OCI-LY1 (cell line): ENCODE measurements at regions not wholly inside any gene's neighbourhood (a gene's known extent, or its start where the extent isn't known, plus 50 kb on each side); places are given as distances from the start of the nearest gene placed in this dataset.

ENCODE experiments used
- EZH2 ChIP-seq: fragments of 200-600 bp; sonication (generic), shearing (Covaris generic); IDR thresholded peaks from 2 replicates; pipeline ENCODE4 v1.8.0; 2017; ENCODE audit warnings: borderline replicate concordance, mixed run types, mild to moderate bottlenecking, antibody characterized with exemption, low read length, moderate library complexity, mixed read lengths
- TF ChIP-seq, protein P1 (sequence below): fragments of 200-600 bp; sonication (generic), shearing (Covaris generic); IDR thresholded peaks from 2 replicates; pipeline ENCODE4 v1.5.1; 2017; ENCODE audit warnings: mild to moderate bottlenecking, antibody characterized with exemption, low read length, moderate library complexity, mixed read lengths

DNA sequence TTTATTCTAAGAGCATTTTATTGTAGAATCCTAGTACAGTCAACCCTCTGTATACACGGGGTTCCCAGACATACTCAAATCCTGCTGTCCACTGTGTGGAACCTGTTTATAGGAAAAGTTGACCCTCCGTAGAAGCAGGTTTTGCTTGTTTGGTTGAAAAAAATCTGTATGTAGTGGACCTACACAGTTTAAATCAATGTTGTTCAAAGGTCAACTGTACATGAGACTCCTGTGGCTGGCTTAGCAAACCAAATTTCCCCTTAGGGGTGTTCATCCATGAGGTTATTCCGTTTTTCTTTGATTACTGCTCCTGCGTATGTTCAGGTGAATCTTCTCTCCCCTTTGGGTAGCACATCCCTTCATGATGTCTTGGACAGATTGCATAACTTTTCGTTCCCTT, 387.0 kb upstream of the ZFP64 start:
- no peak for TF ChIP-seq EZH2
- TF ChIP-seq, protein P1, sequence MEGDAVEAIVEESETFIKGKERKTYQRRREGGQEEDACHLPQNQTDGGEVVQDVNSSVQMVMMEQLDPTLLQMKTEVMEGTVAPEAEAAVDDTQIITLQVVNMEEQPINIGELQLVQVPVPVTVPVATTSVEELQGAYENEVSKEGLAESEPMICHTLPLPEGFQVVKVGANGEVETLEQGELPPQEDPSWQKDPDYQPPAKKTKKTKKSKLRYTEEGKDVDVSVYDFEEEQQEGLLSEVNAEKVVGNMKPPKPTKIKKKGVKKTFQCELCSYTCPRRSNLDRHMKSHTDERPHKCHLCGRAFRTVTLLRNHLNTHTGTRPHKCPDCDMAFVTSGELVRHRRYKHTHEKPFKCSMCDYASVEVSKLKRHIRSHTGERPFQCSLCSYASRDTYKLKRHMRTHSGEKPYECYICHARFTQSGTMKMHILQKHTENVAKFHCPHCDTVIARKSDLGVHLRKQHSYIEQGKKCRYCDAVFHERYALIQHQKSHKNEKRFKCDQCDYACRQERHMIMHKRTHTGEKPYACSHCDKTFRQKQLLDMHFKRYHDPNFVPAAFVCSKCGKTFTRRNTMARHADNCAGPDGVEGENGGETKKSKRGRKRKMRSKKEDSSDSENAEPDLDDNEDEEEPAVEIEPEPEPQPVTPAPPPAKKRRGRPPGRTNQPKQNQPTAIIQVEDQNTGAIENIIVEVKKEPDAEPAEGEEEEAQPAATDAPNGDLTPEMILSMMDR = no peak
